Neural progenitor cell (in vitro differentiated cells): ENCODE measurements at regions not wholly inside any gene's neighbourhood (a gene's known extent, or its start where the extent isn't known, plus 50 kb on each side); places are given as distances from the start of the nearest gene placed in this dataset.
"Not testable (repeated sequence)": the region's sequence is repeated elsewhere in the genome, so short reads cannot be mapped to it uniquely, and the experiment has no call there.

ENCODE experiments used
- CTCF ChIP-seq: fragments of 200-600 bp; sonication (generic); IDR thresholded peaks from 2 replicates; pipeline ENCODE4 v1.5.1; 2017; ENCODE audit warnings: antibody characterized with exemption, mild to moderate bottlenecking
- EZH2 ChIP-seq: fragments of 200-600 bp; sonication (generic); IDR thresholded peaks from 2 replicates; pipeline ENCODE4 v1.6.1; 2017; ENCODE audit warnings: antibody characterized with exemption, mild to moderate bottlenecking, moderate library complexity

- not testable (repeated sequence) for TF ChIP-seq CTCF, EZH2
Measured at GRCh38 chr1:4258146-4258777, 358.2 kb upstream of the C1orf174 start.
